Immature natural killer cell (primary cell): ENCODE measurements at regions not wholly inside any gene's neighbourhood (a gene's known extent, or its start where the extent isn't known, plus 50 kb on each side); places are given as distances from the start of the nearest gene placed in this dataset.

Experiments used
- DNase-seq, 3 donors: peaks; one replicate each; pipeline ENCODE4 v3.0.0; 2022; ENCODE audit warnings: mixed read lengths in 1 of 3
- H3K27ac Mint-ChIP-seq, 6 donors: one replicate each; pipeline ENCODE4 v1.8.0; 2020; ENCODE audit warnings: mixed read lengths in 6 of 6, mild to moderate bottlenecking in 5 of 6, inconsistent platforms in 4 of 6, moderate library complexity in 3 of 6
- H3K27me3 Mint-ChIP-seq, 3 donors: one replicate each; pipeline ENCODE4 v1.8.0; 2020 to 2021; ENCODE audit warnings: low read depth in 3 of 3, mild to moderate bottlenecking in 3 of 3, mixed read lengths in 3 of 3, moderate library complexity in 3 of 3, inconsistent platforms in 1 of 3
- H3K36me3 Mint-ChIP-seq, 3 donors: one replicate each; pipeline ENCODE4 v1.8.0; 2020; ENCODE audit warnings: mixed read lengths in 3 of 3, inconsistent platforms in 2 of 3, mild to moderate bottlenecking in 2 of 3
- H3K4me1 Mint-ChIP-seq, 2 donors: one replicate each; pipeline ENCODE4 v1.8.0; 2020; ENCODE audit warnings: inconsistent platforms in 2 of 2, mild to moderate bottlenecking in 2 of 2, mixed read lengths in 2 of 2, moderate library complexity in 1 of 2
- H3K4me3 Mint-ChIP-seq, 5 donors: one replicate each; pipeline ENCODE4 v1.8.0; 2020; ENCODE audit warnings: mild to moderate bottlenecking in 5 of 5, mixed read lengths in 5 of 5, inconsistent platforms in 3 of 5, moderate library complexity in 3 of 5
- H3K9me3 Mint-ChIP-seq, 6 donors: one replicate each; pipeline ENCODE4 v1.8.0; 2020; ENCODE audit warnings: mild to moderate bottlenecking in 6 of 6, mixed read lengths in 6 of 6, inconsistent platforms in 4 of 6, moderate library complexity in 3 of 6

- Mint-ChIP-seq H3K4me1 (no peaks in the 10 kb centered on the region), H3K36me3 (no peaks in the 10 kb centered on the region), H3K27ac (no peak overlapping the region), H3K4me3 (no peak overlapping the region), H3K27me3 (peaks cover 0 to 2% (median 1%) of the 10 kb centered on the region in 3 donors), H3K9me3 (peaks cover 4 to 41% (median 13%) of the 10 kb centered on the region in 6 donors)
- DNase-seq, result no peak
These were observed 725.0 kb upstream of the FLRT2 start for GRCh38 chr14:84804895-84805294.

DNA sequence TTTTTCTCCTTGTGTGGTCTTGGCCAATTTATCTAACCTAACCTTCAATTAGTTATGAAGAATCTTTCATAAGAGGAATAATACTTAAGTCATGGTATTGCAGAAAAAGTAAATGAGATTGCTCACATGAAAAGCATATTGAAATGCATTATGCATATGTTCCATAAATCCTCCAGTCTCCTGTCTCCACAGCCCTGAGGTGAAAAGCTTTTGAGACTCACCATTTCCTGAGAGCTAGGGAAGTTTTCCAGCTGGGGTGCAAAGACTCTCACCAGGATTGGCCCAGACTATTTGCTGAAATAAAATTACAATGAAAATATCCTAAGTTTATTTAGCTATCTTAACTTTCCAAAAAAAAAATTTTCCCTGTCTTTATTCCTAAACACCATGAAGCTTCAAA lies 723.8 kb upstream of the FLRT2 start:
- H3K27me3 Mint-ChIP-seq, result peaks cover 0 to 2% (median 1%) of the 10 kb centered on the region in 3 donors
- no peak overlapping the region for H3K27ac Mint-ChIP-seq
- DNase-seq, result no peak
- H3K9me3 Mint-ChIP-seq, result peaks cover 8 to 34% (median 17%) of the 10 kb centered on the region in 6 donors
- H3K36me3 Mint-ChIP-seq, result no peaks in the 10 kb centered on the region
- H3K4me3 Mint-ChIP-seq, result no peak overlapping the region
- H3K4me1 Mint-ChIP-seq, result no peaks in the 10 kb centered on the region

- Mint-ChIP-seq H3K27me3 (peaks cover 0 to 2% (median 1%) of the 10 kb centered on the region in 3 donors), H3K27ac (no peak overlapping the region), H3K36me3 (no peaks in the 10 kb centered on the region), H3K9me3 (peaks cover 8 to 33% (median 18%) of the 10 kb centered on the region in 6 donors), H3K4me3 (no peak overlapping the region), H3K4me1 (no peaks in the 10 kb centered on the region)
- DNase-seq, result no peak
These were observed 723.3 kb upstream of the FLRT2 start for GRCh38 chr14:84806622-84807021.

DNA sequence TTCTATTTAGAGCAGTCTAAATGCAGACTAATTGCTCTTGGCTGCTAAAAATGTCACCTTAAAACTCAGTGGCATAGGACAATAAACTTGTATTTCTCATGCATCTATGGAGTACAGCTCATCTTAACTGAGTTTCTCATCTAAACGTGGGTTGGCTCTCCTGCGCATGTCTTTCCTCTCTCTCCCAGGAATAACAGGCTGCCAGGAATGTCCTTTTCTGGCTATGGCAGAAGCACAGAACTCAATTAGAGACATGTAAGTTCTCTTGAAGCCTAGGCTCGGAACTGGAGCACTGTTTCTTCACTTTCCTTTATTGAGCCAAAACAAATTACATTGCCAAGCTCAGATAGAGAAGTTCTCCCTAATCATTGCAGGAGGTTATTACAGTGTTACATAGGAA lies 722.3 kb upstream of the FLRT2 start:
- Mint-ChIP-seq H3K4me3 (no peak overlapping the region), H3K36me3 (no peaks in the 10 kb centered on the region), H3K27ac (no peak overlapping the region), H3K9me3 (peaks cover 3 to 26% (median 19%) of the 10 kb centered on the region in 6 donors), H3K27me3 (peaks cover 0 to 2% (median 1%) of the 10 kb centered on the region in 3 donors), H3K4me1 (no peaks in the 10 kb centered on the region)
- no peak for DNase-seq

DNA sequence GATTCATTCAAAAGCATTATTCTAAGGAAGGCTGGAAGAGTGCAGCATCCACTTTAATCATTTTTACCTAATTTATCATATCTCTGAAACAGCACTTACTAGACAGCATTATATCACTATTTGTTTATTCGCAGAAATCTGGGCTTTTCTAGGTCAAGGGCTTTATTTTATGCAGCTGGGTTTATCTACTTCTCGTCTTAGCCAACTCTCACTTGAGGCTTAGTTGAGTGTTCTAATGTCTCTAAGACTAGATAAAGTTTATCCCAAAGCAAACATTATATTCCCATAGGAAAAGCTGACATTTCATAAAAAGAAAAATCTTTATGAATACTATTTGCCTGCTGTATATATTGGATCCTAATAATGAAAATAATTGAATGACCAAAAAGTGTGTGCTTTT lies 720.8 kb upstream of the FLRT2 start:
- H3K27me3 Mint-ChIP-seq, result peaks cover 0 to 2% (median 0%) of the 10 kb centered on the region in 3 donors
- H3K9me3 Mint-ChIP-seq, result peaks cover 6 to 21% (median 14%) of the 10 kb centered on the region in 6 donors
- no peaks in the 10 kb centered on the region for H3K4me1 Mint-ChIP-seq
- no peak for DNase-seq
- no peak overlapping the region for H3K27ac Mint-ChIP-seq
- no peak overlapping the region for H3K4me3 Mint-ChIP-seq
- no peaks in the 10 kb centered on the region for H3K36me3 Mint-ChIP-seq

GRCh38 chr14:84814391-84814790 lies 715.6 kb upstream of the FLRT2 start:
- Mint-ChIP-seq H3K27ac (no peak overlapping the region), H3K4me1 (no peaks in the 10 kb centered on the region), H3K36me3 (no peaks in the 10 kb centered on the region), H3K4me3 (no peak overlapping the region), H3K9me3 (peaks cover 8 to 24% (median 14%) of the 10 kb centered on the region in 6 donors), H3K27me3 (peaks cover 0 to 2% (median 2%) of the 10 kb centered on the region in 3 donors)
- no peak for DNase-seq

- Mint-ChIP-seq H3K27ac (no peak overlapping the region), H3K36me3 (no peaks in the 10 kb centered on the region), H3K27me3 (peaks cover 0 to 2% (median 0%) of the 10 kb centered on the region in 3 donors), H3K4me1 (no peaks in the 10 kb centered on the region), H3K4me3 (no peak overlapping the region), H3K9me3 (peaks cover 7 to 45% (median 15%) of the 10 kb centered on the region in 6 donors)
- no peak for DNase-seq
These were observed 710.4 kb upstream of the FLRT2 start for GRCh38 chr14:84819528-84819927.

DNA sequence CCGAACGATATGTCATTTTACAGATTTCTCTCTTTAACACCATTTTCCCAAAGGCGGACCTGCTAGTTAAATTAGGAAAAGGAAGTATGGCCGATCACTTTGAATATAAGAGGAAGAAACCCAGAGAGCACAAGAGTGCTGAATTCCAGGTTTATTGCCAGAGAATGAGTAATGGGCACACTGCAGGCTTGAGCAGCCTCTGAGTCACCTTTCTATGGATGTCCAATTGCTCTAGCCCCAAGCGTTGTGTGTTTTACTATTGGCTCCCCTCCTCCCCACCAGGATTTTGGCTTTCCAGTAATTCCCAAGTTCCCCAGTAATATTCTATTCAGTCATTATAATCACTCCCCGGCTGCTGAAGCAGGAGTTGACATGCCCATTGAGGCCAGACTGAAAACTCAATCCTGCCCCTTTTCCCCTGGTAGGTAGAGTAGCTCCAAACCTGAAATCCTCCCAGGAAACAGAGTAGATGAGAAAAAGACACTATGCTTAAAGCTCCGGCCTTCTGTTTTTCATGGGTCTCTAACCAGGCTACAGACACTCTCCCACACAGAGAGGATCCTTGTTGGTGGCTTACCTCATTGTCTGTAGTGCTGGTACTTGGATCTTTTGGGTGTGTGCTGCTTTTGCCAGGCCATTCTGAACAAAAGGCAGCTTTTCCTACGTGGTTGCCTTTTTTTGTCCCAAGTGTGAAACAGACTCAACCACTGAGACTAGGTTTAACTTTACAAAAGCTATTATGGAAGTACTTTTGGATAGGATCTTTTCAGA lies 704.3 kb upstream of the FLRT2 start:
- Mint-ChIP-seq H3K27me3 (no peaks in the 10 kb centered on the region), H3K4me1 (no peaks in the 10 kb centered on the region)

DNA sequence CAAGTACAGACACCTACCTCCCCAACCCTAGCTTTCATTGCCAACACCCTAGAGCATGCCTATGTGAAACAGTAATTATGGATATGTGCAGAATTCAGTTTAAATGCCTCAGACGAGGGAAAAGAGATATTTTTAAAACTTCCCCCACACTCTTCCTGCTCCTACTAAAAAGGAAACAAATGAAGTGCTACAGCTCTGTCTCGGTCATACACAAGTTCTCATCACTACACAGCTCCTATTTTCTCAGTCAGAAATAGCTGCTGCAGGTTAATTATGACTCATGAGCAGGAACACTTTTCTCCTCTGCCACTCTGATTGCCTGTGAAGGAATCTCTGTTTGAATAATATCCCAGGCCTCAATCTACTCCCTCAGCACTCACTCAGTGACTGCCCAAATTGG lies 703.6 kb upstream of the FLRT2 start:
- H3K36me3 Mint-ChIP-seq, result no peaks in the 10 kb centered on the region
- H3K4me1 Mint-ChIP-seq, result no peaks in the 10 kb centered on the region
- H3K27ac Mint-ChIP-seq, result no peak overlapping the region

More for the DNA sequence above, 704.3 kb upstream of the FLRT2 start:
- Mint-ChIP-seq H3K9me3 (peaks cover 12 to 50% (median 21%) of the 10 kb centered on the region in 6 donors), H3K36me3 (no peaks in the 10 kb centered on the region), H3K27ac (no peak overlapping the region), H3K4me3 (no peak overlapping the region)
- no peak for DNase-seq

GRCh38 chr14:84850595-84850994 lies 679.3 kb upstream of the FLRT2 start:
- no peak overlapping the region for H3K4me3 Mint-ChIP-seq
- no peak for DNase-seq
- peaks cover 1 to 12% (median 3%) of the 10 kb centered on the region in 6 donors for H3K9me3 Mint-ChIP-seq
- no peaks in the 10 kb centered on the region for H3K4me1 Mint-ChIP-seq
- H3K36me3 Mint-ChIP-seq, result no peaks in the 10 kb centered on the region
- H3K27ac Mint-ChIP-seq, result no peak overlapping the region
- peaks cover 0 to 1% (median 0%) of the 10 kb centered on the region in 3 donors for H3K27me3 Mint-ChIP-seq

More for the DNA sequence above, 703.6 kb upstream of the FLRT2 start:
- H3K9me3 Mint-ChIP-seq, result peaks cover 12 to 47% (median 20%) of the 10 kb centered on the region in 6 donors
- H3K4me3 Mint-ChIP-seq, result no peak overlapping the region
- DNase-seq, result no peak
- H3K27me3 Mint-ChIP-seq, result no peaks in the 10 kb centered on the region

- H3K4me1 Mint-ChIP-seq, result no peaks in the 10 kb centered on the region
- H3K4me3 Mint-ChIP-seq, result no peak overlapping the region
- no peaks in the 10 kb centered on the region for H3K36me3 Mint-ChIP-seq
- no peaks in the 10 kb centered on the region for H3K27me3 Mint-ChIP-seq
- no peak for DNase-seq
- H3K9me3 Mint-ChIP-seq, result peaks cover 0 to 51% (median 5%) of the 10 kb centered on the region in 6 donors
- H3K27ac Mint-ChIP-seq, result no peak overlapping the region
These were observed 673.0 kb upstream of the FLRT2 start for GRCh38 chr14:84856751-84857534.

DNA sequence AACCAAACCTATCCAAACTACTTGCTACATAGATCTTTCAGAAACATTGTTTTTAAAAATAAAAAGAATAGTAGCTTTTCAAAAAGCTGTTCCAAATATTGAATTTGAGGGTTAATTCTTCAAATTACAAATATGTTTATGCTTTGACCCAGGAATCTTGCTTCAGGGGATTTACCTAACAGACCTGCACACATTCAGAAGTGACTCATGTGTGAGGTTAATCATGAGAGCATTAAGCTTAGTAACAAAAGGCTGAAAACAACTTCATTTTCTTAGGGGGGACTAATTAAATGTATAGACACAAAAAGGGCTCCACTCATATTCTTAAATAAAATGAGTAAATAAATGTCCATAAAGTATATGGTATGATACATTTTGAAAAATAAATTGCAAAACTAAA lies 672.4 kb upstream of the FLRT2 start:
- H3K9me3 Mint-ChIP-seq, result peaks cover 4 to 55% (median 5%) of the 10 kb centered on the region in 6 donors
- no peak overlapping the region for H3K4me3 Mint-ChIP-seq
- no peaks in the 10 kb centered on the region for H3K4me1 Mint-ChIP-seq
- no peak for DNase-seq
- H3K36me3 Mint-ChIP-seq, result no peaks in the 10 kb centered on the region
- H3K27ac Mint-ChIP-seq, result no peak overlapping the region
- no peaks in the 10 kb centered on the region for H3K27me3 Mint-ChIP-seq

- Mint-ChIP-seq H3K27ac (no peak overlapping the region), H3K36me3 (no peaks in the 10 kb centered on the region), H3K4me3 (no peak overlapping the region), H3K27me3 (no peaks in the 10 kb centered on the region), H3K4me1 (no peaks in the 10 kb centered on the region), H3K9me3 (peaks cover under 1 to 63% (median 6%) of the 10 kb centered on the region in 6 donors)
- no peak for DNase-seq
These were observed 670.8 kb upstream of the FLRT2 start for GRCh38 chr14:84859116-84859515.
